ENCODE measurements at regions not wholly inside any gene's neighbourhood (a gene's known extent, or its start where the extent isn't known, plus 50 kb on each side); places are given as distances from the start of the nearest gene placed in this dataset.

- DNase-seq = no peak
Measured at GRCh38 chr13:33945477-33945876, 127.5 kb downstream of the RFC3 start.

- DNase-seq = peak in 1 of 3 donors; percentile 38
Measured at GRCh38 chr13:33953203-33953602, 135.3 kb downstream of the RFC3 start.

DNA sequence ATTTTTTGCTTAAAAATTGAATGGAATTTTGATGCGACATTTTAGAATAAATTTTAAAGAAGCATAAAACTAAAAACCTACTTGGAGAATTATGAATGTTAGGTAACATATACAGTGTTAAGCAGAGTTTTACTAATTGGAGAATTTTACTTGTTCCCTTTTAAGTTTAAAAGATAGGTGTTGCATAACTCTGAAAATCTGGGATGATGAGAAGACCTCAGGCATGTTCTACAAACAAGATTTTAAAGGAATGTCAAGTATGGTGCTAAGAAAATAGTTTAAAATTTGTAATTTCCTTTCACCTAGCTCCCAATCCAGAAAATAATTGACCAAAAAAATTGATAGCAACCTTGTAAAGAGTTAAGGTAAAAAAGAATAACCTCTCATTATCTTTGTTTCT is 135.8 kb downstream of the RFC3 start:
- no peak for DNase-seq

GRCh38 chr13:33956346-33956745 is 138.4 kb downstream of the RFC3 start:
- peak in 2 of 3 donors; percentile 13 to 44 for DNase-seq

DNA sequence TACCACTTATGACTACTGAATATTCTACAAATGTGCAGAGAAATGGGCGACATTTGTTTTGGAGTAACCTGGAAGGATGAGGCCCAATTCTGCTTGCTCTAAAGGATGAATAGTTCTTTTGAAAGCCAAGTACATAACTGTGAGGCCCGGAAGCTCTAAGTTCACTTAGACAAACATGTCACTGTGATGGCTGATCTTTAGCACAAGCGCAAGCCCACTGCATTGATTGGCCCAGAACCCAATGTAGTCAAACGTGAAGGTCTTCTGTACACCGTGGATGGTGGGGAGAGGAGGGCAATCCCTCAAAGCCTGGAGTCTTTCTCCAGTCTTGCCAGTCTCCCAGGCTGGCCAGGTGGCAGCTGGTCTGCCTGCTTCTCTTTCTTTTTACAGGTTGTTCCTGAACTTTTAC is 139.6 kb downstream of the RFC3 start:
- no peak for DNase-seq

- no peak for DNase-seq
Measured at GRCh38 chr13:33958964-33959363, 141.0 kb downstream of the RFC3 start.

GRCh38 chr13:33963134-33963533 is 145.2 kb downstream of the RFC3 start:
- DNase-seq = no peak

DNA sequence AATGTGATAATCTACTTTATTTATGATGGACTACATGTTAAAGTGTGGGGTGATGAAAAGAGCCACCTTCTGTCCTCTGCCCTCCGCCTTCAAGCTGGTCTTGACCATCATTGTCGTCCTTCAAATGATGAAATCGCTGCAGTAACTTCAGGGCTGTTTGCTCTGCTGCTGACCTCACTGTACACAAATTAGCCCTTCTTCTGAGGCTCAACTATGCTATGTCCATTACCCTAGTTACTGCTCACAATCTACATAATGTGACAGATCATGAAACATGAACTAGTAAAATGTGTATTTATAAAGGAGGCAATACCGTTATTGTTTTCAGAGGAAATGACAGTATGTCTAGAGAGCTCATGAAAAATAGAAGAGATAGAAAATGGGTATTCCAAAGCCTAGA is 145.9 kb downstream of the RFC3 start:
- no peak for DNase-seq

DNA sequence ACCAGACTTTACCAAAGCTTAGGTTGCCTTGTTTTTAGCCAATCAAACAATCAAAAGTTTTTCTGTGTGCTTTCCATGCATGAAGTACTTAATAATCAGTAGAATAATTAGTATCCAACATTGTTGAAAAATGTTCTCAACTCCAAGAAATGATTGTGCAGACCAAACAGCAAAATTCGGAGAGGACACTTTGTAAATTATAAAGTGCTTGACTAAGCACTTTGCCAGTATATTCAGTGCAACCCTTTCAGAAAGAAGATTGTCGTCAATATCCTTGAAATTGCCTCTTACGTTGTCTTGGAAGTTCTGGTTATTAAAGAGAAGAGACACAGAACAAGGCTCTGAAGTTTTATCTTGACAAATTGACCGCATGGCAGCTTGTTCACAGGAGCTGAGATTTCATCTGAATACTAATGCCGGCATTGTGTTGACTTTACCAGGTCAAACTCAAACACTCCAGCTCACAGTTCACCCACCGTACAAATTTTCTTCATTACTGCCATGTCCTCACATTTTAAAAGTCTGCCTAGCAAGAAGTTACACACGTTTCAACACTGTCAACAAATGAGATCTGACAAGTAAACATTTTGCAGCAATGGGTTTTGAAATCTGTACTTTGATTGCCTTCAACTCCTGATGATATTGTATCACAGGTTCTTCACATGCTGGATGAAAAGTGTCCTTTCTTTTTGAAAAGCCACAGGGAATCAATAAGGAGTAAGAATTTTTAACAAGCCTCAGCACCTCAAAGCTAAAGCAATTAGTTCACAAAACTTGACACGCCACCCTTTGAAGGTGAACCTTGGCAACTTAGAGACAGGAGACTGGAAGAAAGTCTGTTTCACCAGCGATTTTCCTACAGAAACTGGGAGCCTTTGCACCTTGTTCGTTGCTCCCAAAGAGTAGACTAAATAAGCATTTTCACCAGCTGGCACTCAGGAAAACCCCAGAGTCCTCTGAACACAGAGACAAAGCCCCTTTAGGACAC is 150.9 kb downstream of the RFC3 start:
- no peak for DNase-seq

GRCh38 chr13:33970746-33971561 is 153.0 kb downstream of the RFC3 start:
- peak in 1 of 3 donors; percentile 21 for DNase-seq

DNA sequence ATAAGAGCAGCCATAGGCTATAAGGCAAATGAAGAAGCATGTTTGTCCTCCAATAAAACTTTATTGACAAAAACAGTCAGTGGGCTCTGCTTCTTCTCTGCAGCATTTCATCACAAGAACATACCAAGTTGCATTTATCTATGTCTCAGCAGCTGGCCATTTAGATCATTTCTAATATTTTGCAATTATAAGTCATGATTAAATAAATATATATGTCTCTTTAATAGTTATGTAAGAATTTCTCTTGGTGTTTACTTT is 153.5 kb downstream of the RFC3 start:
- no peak for DNase-seq

GRCh38 chr13:33973194-33973593 is 155.2 kb downstream of the RFC3 start:
- no peak for DNase-seq

DNA sequence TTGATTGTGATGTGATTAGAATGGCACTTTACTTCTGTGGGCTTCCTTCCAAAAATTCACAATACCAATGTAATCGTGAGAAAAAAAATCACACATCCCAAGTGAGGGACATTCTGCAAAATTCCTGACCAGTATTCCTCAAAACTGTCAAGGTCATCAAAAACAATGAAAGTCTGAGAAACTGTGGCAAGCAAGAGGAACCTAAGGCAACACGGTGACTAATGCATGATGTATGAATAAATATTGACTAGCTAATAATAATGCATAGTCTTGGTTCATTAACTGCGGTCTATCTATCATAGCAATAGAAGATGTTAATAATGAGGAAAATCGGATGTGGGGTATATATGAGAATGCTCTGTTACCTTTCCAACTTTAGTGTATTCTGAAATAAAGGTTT is 159.0 kb downstream of the RFC3 start:
- no peak for DNase-seq

DNA sequence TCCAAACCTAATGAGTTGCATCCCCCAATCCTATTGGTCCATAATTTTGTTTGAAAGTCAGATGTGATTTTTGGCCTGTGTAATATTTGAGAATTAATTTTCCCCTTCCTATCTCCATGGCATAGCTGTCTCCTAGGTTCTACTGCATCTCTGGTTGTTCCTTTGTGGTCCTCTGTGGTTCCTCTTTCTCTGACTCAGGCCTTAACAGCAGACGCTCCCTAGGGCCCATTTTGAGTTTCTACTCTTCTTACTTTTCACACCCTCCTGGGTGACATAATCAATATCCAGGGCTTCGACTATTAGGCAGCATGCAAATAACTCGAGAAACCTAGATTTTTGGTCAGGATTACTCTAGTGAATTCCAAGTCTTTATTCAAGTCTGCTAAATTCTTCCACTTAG is 160.7 kb downstream of the RFC3 start:
- DNase-seq = no peak

DNA sequence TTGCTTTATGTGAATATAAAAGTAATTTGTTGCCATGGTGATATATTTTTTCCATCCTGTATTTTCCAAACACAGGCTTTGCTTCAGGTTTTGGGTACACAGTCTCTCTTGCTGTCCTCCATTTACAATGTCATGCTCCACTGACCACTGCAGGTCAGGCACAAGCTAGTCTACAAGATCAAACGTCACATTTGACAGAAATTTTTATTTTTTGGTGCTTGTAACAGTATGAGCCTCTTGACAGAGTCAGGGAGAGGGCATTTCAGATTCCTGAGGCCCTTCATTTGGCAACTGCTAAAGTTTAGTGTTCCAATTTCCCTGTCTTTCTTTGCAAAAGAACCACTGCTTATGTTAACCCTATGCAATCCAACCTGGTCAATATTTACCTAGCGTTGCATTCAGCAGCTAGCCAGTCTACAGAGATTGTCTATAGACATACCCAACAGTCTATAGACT is 175.0 kb downstream of the RFC3 start:
- DNase-seq = peak in 2 of 3 donors; percentile 48 to 70

- no peak for DNase-seq
Measured at GRCh38 chr13:33994198-33994597, 176.2 kb downstream of the RFC3 start.

DNA sequence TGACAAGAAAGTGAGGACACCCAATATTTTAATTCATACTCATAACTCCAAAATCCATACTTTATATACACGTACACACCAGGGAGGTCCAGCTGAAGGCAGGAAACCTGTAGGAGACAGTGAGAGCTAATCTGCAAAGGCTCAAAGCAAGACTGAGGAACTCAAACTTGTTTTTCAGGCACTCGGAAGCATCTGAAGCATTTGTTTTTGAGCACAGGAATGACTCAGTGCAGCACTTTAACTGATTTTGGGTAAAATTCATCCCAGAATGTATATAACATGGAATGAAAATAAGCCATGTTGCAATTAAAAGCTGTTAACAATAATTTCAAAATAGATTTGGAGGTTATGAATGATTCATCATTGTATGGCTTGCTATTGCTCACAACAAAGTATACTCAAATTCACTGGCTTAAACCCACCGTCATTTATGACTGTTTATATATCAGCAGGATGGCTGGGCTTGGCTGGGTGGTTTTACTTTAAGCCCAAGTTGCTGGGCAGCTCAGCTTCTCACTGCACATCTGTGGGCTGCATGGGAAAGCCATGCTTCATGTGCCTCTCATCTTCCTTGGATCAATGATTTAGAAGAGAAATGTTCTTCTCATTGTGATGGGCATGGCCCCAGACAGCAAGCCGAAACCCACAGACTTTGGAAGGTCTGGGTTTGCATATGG is 177.0 kb downstream of the RFC3 start:
- DNase-seq = no peak

GRCh38 chr13:33996636-33997035 is 178.7 kb downstream of the RFC3 start:
- no peak for DNase-seq

- DNase-seq = no peak
Measured at GRCh38 chr13:33997574-33997973, 179.6 kb downstream of the RFC3 start.

GRCh38 chr13:33999811-34000605 is 182.1 kb downstream of the RFC3 start:
- DNase-seq = no peak

DNA sequence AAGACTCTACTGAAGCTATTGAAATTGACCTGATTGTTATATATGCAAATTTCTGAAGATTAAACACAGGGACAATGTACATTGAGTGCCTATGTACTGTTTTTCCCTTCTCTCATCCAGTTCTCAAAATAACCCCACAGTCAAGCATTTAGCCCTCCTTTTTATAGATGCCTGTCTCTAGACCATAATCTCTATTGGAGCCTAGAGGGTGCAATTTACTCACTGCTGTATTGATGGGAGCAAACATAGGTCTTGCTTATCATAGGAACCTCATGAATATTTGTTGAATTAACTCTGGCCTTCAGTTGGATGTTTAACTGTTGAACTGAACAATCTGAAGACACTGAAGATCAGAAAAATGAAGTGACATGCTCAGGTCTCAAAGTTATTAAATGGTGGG is 183.0 kb downstream of the RFC3 start:
- DNase-seq = no peak

DNA sequence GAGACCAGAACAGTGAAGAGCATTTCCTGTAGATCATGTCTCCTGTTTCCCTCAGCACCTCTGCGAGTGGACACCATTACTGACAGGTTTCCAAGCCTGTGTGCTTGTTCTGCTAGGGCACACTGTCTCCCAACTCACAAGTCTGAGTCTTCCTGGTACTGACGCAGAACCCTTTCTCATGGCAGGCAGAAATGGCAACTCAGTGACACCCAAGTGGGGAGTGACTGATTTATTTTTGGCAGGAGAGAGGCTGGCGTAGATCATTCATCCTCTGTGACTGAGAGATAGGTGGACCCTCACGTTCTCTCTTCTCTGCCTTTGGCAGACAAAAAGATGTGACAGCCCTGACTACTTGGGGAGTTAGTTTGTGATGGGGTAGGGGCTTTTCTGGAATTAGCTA is 183.4 kb downstream of the RFC3 start:
- no peak for DNase-seq
